WI38 (cell line): ENCODE measurements at regions not wholly inside any gene's neighbourhood (a gene's known extent, or its start where the extent isn't known, plus 50 kb on each side); places are given as distances from the start of the nearest gene placed in this dataset.

Source experiments
- H3K4me3 ChIP-seq: 2 replicates; pipeline ENCODE4 v1.5.1; 2011; ENCODE audit warnings: low read depth, mild to moderate bottlenecking, control low read depth, low read length
- CTCF ChIP-seq: IDR thresholded peaks from 2 replicates; pipeline ENCODE4 v1.5.1; 2012; ENCODE audit warnings: low read depth, mild to moderate bottlenecking, control low read depth, low read length

- H3K4me3 ChIP-seq = no peak overlapping the region
- no peak for TF ChIP-seq CTCF
These were observed 344.9 kb upstream of the CHRM2 start for GRCh38 chr7:136523571-136523970.

GRCh38 chr7:136517971-136518370 lies 350.5 kb upstream of the CHRM2 start:
- no peak overlapping the region for H3K4me3 ChIP-seq
- TF ChIP-seq CTCF = no peak

GRCh38 chr7:136514776-136515175 lies 353.7 kb upstream of the CHRM2 start:
- H3K4me3 ChIP-seq = no peak overlapping the region
- no peak for TF ChIP-seq CTCF

- no peak overlapping the region for H3K4me3 ChIP-seq
- TF ChIP-seq CTCF = no peak
These were observed 354.7 kb upstream of the CHRM2 start for GRCh38 chr7:136513744-136514143.

GRCh38 chr7:136509466-136509865 lies 359.0 kb upstream of the CHRM2 start:
- no peak for TF ChIP-seq CTCF
- no peak overlapping the region for H3K4me3 ChIP-seq

- H3K4me3 ChIP-seq = no peak overlapping the region
- no peak for TF ChIP-seq CTCF
These were observed 366.3 kb upstream of the CHRM2 start for GRCh38 chr7:136502162-136502561.

- H3K4me3 ChIP-seq = no peak overlapping the region
- no peak for TF ChIP-seq CTCF
These were observed 367.3 kb upstream of the CHRM2 start for GRCh38 chr7:136501151-136501550.
